ENCODE measurements at regions not wholly inside any gene's neighbourhood (a gene's known extent, or its start where the extent isn't known, plus 50 kb on each side); places are given as distances from the start of the nearest gene placed in this dataset.

- no peaks in the 10 kb centered on the region for H3K9me1 ChIP-seq (replicated peaks; ENCODE audit: control insufficient read depth, extremely low read depth, insufficient read depth, low read length)
- intact Hi-C loops (cut with micrococcal nuclease) = no loop called here
- ChIA-PET POLR2A (no interaction called here), CTCF (no interaction called here)
- H2AFZ ChIP-seq (ENCODE audit: low read depth, low read length) = no peak overlapping the region
- no peaks in the 10 kb centered on the region for H3K27me3 ChIP-seq (ENCODE audit: control insufficient read depth in 2 of 2, insufficient read depth in 2 of 2, low read length in 2 of 2)
- H4K20me1 ChIP-seq (replicated peaks; ENCODE audit: control insufficient read depth, extremely low read depth, insufficient read depth, low read length) = no peaks in the 10 kb centered on the region
- H3K4me2 ChIP-seq (ENCODE audit: insufficient read depth, low read length) = no peak overlapping the region
- no peaks in the 10 kb centered on the region for H3K4me1 ChIP-seq (ENCODE audit: control insufficient read depth, extremely low read depth, insufficient read depth, low read length)
- no peaks in the 10 kb centered on the region for H3K79me2 ChIP-seq (ENCODE audit: control insufficient read depth, insufficient read depth, low read length)
- no peak overlapping the region for H3K9ac ChIP-seq (replicated peaks; ENCODE audit: extremely low read depth, insufficient read depth, low read length)
- H3K4me3 ChIP-seq (replicated peaks in 1 of 3; ENCODE audit: insufficient read depth in 1 of 3, low read depth in 1 of 3, low read length in 3 of 3) = no peak overlapping the region
- no TSS peak for BruUV-seq (replicated peaks)
- no peak overlapping the region for H3K27ac ChIP-seq (ENCODE audit: insufficient read depth, low read depth, low read length)
- dilution Hi-C loops (cut with MboI; ENCODE audit: extremely low pct_ligation_motif_present, low sequenced_read_pairs) = no loop called here
- H3K36me3 ChIP-seq (ENCODE audit: control insufficient read depth in 2 of 2, extremely low read depth in 1 of 2, insufficient read depth in 2 of 2, low read length in 2 of 2) = no peaks in the 10 kb centered on the region
- H3K9me3 ChIP-seq (replicated peaks; ENCODE audit: control insufficient read depth, insufficient read depth, low read length) = peaks cover 4% of the 10 kb centered on the region
- no peak for FAIRE-seq
- DNase-seq (ENCODE audit: low read depth, low spot score) = no peak
- TF ChIP-seq JUN (IDR thresholded peaks at IDR 0.05; ENCODE audit: borderline replicate concordance, insufficient read depth, insufficient read length, low read depth) (no peak), EZH2 (IDR thresholded peaks at IDR 0.05; ENCODE audit: borderline replicate concordance, low read depth, low read length, severe bottlenecking) (no peak), GATA2 (IDR thresholded peaks at IDR 0.05; ENCODE audit: insufficient read depth, insufficient read length, low read depth, low read length) (no peak), MYC (IDR thresholded peaks at IDR 0.05; ENCODE audit: low read depth, low read length) (no peak), POLR2AphosphoS5 (IDR thresholded peaks at IDR 0.05; ENCODE audit: insufficient read depth, low read depth, low read length) (no peak), MAX (IDR thresholded peaks at IDR 0.05; ENCODE audit: insufficient read depth, insufficient read length) (no peak), FOS (IDR thresholded peaks at IDR 0.05; ENCODE audit: borderline replicate concordance, insufficient read depth, low read length) (no peak), POLR2A (IDR thresholded peaks at IDR 0.05; ENCODE audit: low read depth, low read length) (no peak), CTCF (IDR thresholded peaks at IDR 0.05; ENCODE audit: extremely low read depth in 1 of 2, insufficient read depth in 1 of 2, low read depth in 1 of 2, low read length in 2 of 2) (no peak)
Measured at GRCh38 chr14:82419933-82420332, 886.3 kb upstream of the SEL1L start.
